Mesendoderm (in vitro differentiated cells): ENCODE measurements at regions not wholly inside any gene's neighbourhood (a gene's known extent, or its start where the extent isn't known, plus 50 kb on each side); places are given as distances from the start of the nearest gene placed in this dataset.

Source experiments
- DNase-seq: peaks from one replicate; pipeline ENCODE4 v3.0.0; 2013
- H2AK5ac ChIP-seq: 2 replicates; pipeline ENCODE4 v1.6.1; 2013; ENCODE audit warnings: low read length, inconsistent platforms
- H2BK120ac ChIP-seq: 2 replicates; pipeline ENCODE4 v1.6.1; 2013; ENCODE audit warnings: low read depth, mild to moderate bottlenecking, low read length, moderate library complexity, mixed read lengths
- H2BK15ac ChIP-seq: replicated peaks from 2 replicates; pipeline ENCODE4 v1.6.1; 2013; ENCODE audit warnings: low read depth, mild to moderate bottlenecking, moderate library complexity
- H2BK5ac ChIP-seq: 2 replicates; pipeline ENCODE4 v1.6.1; 2013; ENCODE audit warnings: low read length, inconsistent platforms
- H3K18ac ChIP-seq: 2 replicates; pipeline ENCODE4 v1.6.1; 2013; ENCODE audit warnings: mild to moderate bottlenecking, low read length, mixed read lengths
- H3K23ac ChIP-seq: one replicate; pipeline ENCODE4 v1.6.1; 2013; ENCODE audit warnings: low read length
- H3K27ac ChIP-seq: 2 replicates; pipeline ENCODE4 v1.5.1; 2013; ENCODE audit warnings: low read depth, mild to moderate bottlenecking, inconsistent platforms, low read length, moderate library complexity
- H3K27me3 ChIP-seq: 2 replicates; pipeline ENCODE4 v1.6.1; 2013; ENCODE audit warnings: low read length, control low read depth, mild to moderate bottlenecking, inconsistent platforms; ENCODE audit not compliant: insufficient read depth, poor library complexity
- H3K36me3 ChIP-seq: 2 replicates; pipeline ENCODE4 v1.6.1; 2013; ENCODE audit warnings: low read length, inconsistent platforms; ENCODE audit not compliant: control insufficient read depth, insufficient read depth
- H3K4ac ChIP-seq: one replicate; pipeline ENCODE4 v1.6.1; 2013; ENCODE audit warnings: low read depth, mild to moderate bottlenecking, low read length, moderate library complexity
- H3K4me1 ChIP-seq: 2 replicates; pipeline ENCODE4 v1.6.1; 2013; ENCODE audit warnings: low read depth, low read length, inconsistent platforms; ENCODE audit not compliant: control insufficient read depth
- H3K4me2 ChIP-seq: 2 replicates; pipeline ENCODE4 v1.6.1; 2013; ENCODE audit warnings: low read length
- H3K4me3 ChIP-seq: 2 replicates; pipeline ENCODE4 v1.5.1; 2013; ENCODE audit warnings: mild to moderate bottlenecking, low read length
- H3K56ac ChIP-seq: one replicate; pipeline ENCODE4 v1.6.1; 2013; ENCODE audit warnings: low read length
- H3K79me1 ChIP-seq: 2 replicates; pipeline ENCODE4 v1.6.1; 2013; ENCODE audit warnings: low read length, inconsistent platforms
- H3K79me2 ChIP-seq: 2 replicates; pipeline ENCODE4 v1.6.1; 2013; ENCODE audit warnings: mild to moderate bottlenecking, low read length; ENCODE audit not compliant: control insufficient read depth, insufficient read depth
- H3K9ac ChIP-seq: 2 replicates; pipeline ENCODE4 v1.6.1; 2013; ENCODE audit warnings: low read length, inconsistent platforms
- H4K5ac ChIP-seq: one replicate; pipeline ENCODE4 v1.6.1; 2013; ENCODE audit warnings: low read length
- H4K8ac ChIP-seq: one replicate; pipeline ENCODE4 v1.6.1; 2013; ENCODE audit warnings: low read depth, mild to moderate bottlenecking, control low read depth, low read length, moderate library complexity
- WGBS: extraction: QIAGEN DNeasy Blood & Tissue Kit; methylation state at CpG from one replicate; pipeline ENCODE4 v1.1.7; 2013; ENCODE audit warnings: low lambda C conversion rate, missing lambda C conversion rate; ENCODE audit not compliant: insufficient coverage; ENCODE audit errors: extremely low coverage; 5-methylcytosine and 5-hydroxymethylcytosine counted together

DNA sequence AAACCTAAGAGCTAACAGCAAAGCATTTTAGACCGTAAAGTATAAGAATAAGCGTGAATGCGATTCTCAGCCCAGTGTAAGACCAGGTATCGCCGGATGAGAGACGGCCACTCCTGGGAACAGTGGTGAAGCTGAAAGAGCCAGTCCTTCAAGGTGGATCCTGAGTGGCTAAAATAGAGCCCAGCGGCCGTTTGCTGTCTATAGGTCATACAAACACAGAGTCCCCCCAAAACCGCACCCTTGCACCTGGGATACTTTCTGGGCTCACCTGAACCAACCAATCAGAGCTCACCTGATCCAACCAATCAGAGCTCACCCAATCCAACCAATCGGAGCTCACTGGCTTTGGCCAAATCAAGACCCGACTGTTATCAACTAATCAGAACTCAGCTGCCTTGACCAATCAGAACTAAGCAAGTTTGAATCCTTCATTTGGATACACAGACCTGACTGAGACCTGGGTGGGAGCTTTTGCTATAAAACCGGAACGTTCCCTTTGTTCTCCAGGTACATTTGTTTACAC lies 248.2 kb downstream of the DLL1 start:
- no peak overlapping the region for H3K4me3 ChIP-seq

DNA sequence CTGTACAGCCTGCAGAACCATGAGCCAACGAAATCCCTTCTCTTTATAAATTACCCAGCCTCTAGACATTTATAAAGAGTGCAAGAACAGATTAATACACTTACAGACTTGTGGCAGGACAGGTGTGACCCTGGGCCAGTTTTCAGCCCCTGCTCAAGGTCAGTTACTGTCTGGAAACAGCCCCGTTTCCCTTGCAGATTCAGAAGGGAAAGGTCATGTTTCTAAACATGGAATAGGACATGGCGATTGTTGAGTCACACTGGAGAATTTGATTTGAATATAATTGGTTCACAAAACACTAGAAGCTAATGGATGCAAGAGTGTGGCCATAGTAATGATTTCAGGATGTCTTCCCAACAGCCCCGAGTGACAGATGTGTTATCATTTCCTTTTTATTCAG lies 248.8 kb downstream of the DLL1 start:
- no peak overlapping the region for H2BK120ac ChIP-seq
- H3K79me2 ChIP-seq, result no peaks in the 10 kb centered on the region
- no peaks in the 10 kb centered on the region for H3K79me1 ChIP-seq
- H3K4me3 ChIP-seq, result no peak overlapping the region
- H3K9ac ChIP-seq, result no peak overlapping the region
- H3K27ac ChIP-seq, result no peak overlapping the region
- H3K56ac ChIP-seq, result no peak overlapping the region
- no peak overlapping the region for H3K18ac ChIP-seq
- H4K5ac ChIP-seq, result no peak overlapping the region
- H3K27me3 ChIP-seq, result no peaks in the 10 kb centered on the region
- no peak overlapping the region for H3K4ac ChIP-seq
- H2BK5ac ChIP-seq, result no peak overlapping the region
- H4K8ac ChIP-seq, result no peak overlapping the region
- no peak overlapping the region for H2AK5ac ChIP-seq
- H3K4me2 ChIP-seq, result no peak overlapping the region
- no peak overlapping the region for H3K23ac ChIP-seq
- no peak overlapping the region for H2BK15ac ChIP-seq
- H3K4me1 ChIP-seq, result peaks cover 11% of the 10 kb centered on the region
- H3K36me3 ChIP-seq, result no peaks in the 10 kb centered on the region
- no CpG with 5 or more reads among the region's 4 CpGs for WGBS
- DNase-seq, result no peak

More for the DNA sequence above, 248.2 kb downstream of the DLL1 start:
- Histone ChIP-seq H3K36me3 (no peaks in the 10 kb centered on the region), H3K27me3 (no peaks in the 10 kb centered on the region), H3K79me2 (no peaks in the 10 kb centered on the region), H3K9ac (no peak overlapping the region), H2BK5ac (no peak overlapping the region), H3K4ac (no peak overlapping the region), H4K8ac (no peak overlapping the region), H3K18ac (no peak overlapping the region), H4K5ac (no peak overlapping the region), H2BK15ac (no peak overlapping the region), H3K79me1 (no peaks in the 10 kb centered on the region), H3K4me2 (no peak overlapping the region), H2BK120ac (no peak overlapping the region), H2AK5ac (no peak overlapping the region), H3K4me1 (peaks cover 7% of the 10 kb centered on the region), H3K23ac (no peak overlapping the region), H3K27ac (no peak overlapping the region), H3K56ac (no peak overlapping the region)
- DNase-seq, result no peak
- WGBS, result no CpG with 5 or more reads among the region's 13 CpGs

- H3K27me3 ChIP-seq, result no peaks in the 10 kb centered on the region
- WGBS, result no CpG with 5 or more reads among the region's 6 CpGs
- no peak overlapping the region for H4K8ac ChIP-seq
- H3K18ac ChIP-seq, result no peak overlapping the region
- no peak overlapping the region for H2AK5ac ChIP-seq
- H3K4me2 ChIP-seq, result no peak overlapping the region
- no peak overlapping the region for H3K56ac ChIP-seq
- H2BK120ac ChIP-seq, result no peak overlapping the region
- no peak overlapping the region for H3K9ac ChIP-seq
- H2BK5ac ChIP-seq, result no peak overlapping the region
- DNase-seq, result no peak
- H3K36me3 ChIP-seq, result no peaks in the 10 kb centered on the region
- H3K4ac ChIP-seq, result no peak overlapping the region
- H4K5ac ChIP-seq, result no peak overlapping the region
- H3K23ac ChIP-seq, result no peak overlapping the region
- no peak overlapping the region for H3K4me3 ChIP-seq
- H3K27ac ChIP-seq, result no peak overlapping the region
- H3K4me1 ChIP-seq, result peaks cover 15% of the 10 kb centered on the region
- H2BK15ac ChIP-seq, result no peak overlapping the region
- no peaks in the 10 kb centered on the region for H3K79me2 ChIP-seq
- H3K79me1 ChIP-seq, result no peaks in the 10 kb centered on the region
Observed at GRCh38 chr6:170041526-170041925, 249.4 kb downstream of the DLL1 start.

DNA sequence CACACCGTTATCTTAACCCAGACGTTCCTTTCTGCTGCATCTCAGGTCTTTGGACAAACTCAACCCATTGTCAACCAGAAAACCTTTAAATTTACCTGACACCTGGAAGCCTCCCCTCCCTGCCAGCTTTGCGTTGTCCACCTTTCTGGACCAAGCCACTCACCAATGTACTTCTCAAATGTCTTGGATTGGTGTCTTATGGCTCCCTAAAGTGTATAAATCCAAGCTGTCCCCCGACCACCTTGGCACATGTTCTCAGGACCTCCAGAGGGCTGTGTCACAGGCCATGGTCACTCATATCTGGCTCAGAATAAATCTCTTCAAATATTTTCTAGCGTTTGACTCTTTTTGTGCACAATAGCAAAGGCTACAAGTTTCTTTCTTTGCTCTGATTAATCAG lies 250.0 kb downstream of the DLL1 start:
- no peak overlapping the region for H3K4ac ChIP-seq
- no peak overlapping the region for H2BK15ac ChIP-seq
- H3K4me3 ChIP-seq, result no peak overlapping the region
- no CpG with 5 or more reads among the region's 5 CpGs for WGBS
- no peak overlapping the region for H3K4me2 ChIP-seq
- H3K79me1 ChIP-seq, result no peaks in the 10 kb centered on the region
- H3K4me1 ChIP-seq, result peaks cover 16% of the 10 kb centered on the region
- no peak overlapping the region for H2AK5ac ChIP-seq
- H2BK5ac ChIP-seq, result no peak overlapping the region
- H4K8ac ChIP-seq, result no peak overlapping the region
- H3K27ac ChIP-seq, result no peak overlapping the region
- no peak overlapping the region for H4K5ac ChIP-seq
- no peaks in the 10 kb centered on the region for H3K36me3 ChIP-seq
- H3K23ac ChIP-seq, result peak overlapping the region; percentile 69
- no peak overlapping the region for H3K18ac ChIP-seq
- no peak for DNase-seq
- H3K56ac ChIP-seq, result no peak overlapping the region
- H3K79me2 ChIP-seq, result no peaks in the 10 kb centered on the region
- no peaks in the 10 kb centered on the region for H3K27me3 ChIP-seq
- H2BK120ac ChIP-seq, result no peak overlapping the region
- H3K9ac ChIP-seq, result no peak overlapping the region

- no peak overlapping the region for H3K23ac ChIP-seq
- WGBS, result no CpG with 5 or more reads among the region's 9 CpGs
Observed at GRCh38 chr6:170040115-170040500, 250.8 kb downstream of the DLL1 start.

More at GRCh38 chr6:170040115-170040500, 250.8 kb downstream of the DLL1 start:
- Histone ChIP-seq H2BK5ac (no peak overlapping the region), H2AK5ac (no peak overlapping the region), H3K79me2 (no peaks in the 10 kb centered on the region), H4K5ac (no peak overlapping the region), H3K4me1 (peaks cover 20% of the 10 kb centered on the region), H3K27me3 (no peaks in the 10 kb centered on the region), H3K36me3 (no peaks in the 10 kb centered on the region), H3K9ac (no peak overlapping the region), H3K4me3 (no peak overlapping the region), H3K4ac (no peak overlapping the region), H2BK15ac (no peak overlapping the region), H3K4me2 (no peak overlapping the region), H3K18ac (no peak overlapping the region), H4K8ac (no peak overlapping the region), H3K56ac (no peak overlapping the region), H3K79me1 (no peaks in the 10 kb centered on the region), H2BK120ac (no peak overlapping the region), H3K27ac (no peak overlapping the region)
- DNase-seq, result no peak
